SU-DHL-6 (cell line): ENCODE measurements at regions not wholly inside any gene's neighbourhood (a gene's known extent, or its start where the extent isn't known, plus 50 kb on each side); places are given as distances from the start of the nearest gene placed in this dataset.

ENCODE experiments used
- H2AFZ ChIP-seq: fragments of 200-600 bp; sonication (generic); 2 replicates; pipeline ENCODE4 v1.6.1; 2014; ENCODE audit warnings: low read depth, mild to moderate bottlenecking, moderate library complexity, mixed read lengths, antibody characterized with exemption, low read length; ENCODE audit not compliant: severe bottlenecking
- H3F3A ChIP-seq: fragments of 200-600 bp; shearing (Covaris generic); 2 replicates; pipeline ENCODE4 v1.6.0; 2016; ENCODE audit warnings: antibody characterized with exemption, mild to moderate bottlenecking; ENCODE audit not compliant: insufficient read depth
- H3K27ac ChIP-seq: fragments of 200-600 bp; sonication (generic); 2 replicates; pipeline ENCODE4 v1.5.1; 2016; ENCODE audit warnings: low read depth, mild to moderate bottlenecking, low read length, moderate library complexity, mixed read lengths
- H3K27me3 ChIP-seq: fragments of 200-600 bp; sonication (generic), shearing (Covaris generic); 2 replicates; pipeline ENCODE4 v1.6.0; 2014; ENCODE audit warnings: mild to moderate bottlenecking, low read length
- H3K36me3 ChIP-seq: fragments of 200-600 bp; sonication (generic); 2 replicates; pipeline ENCODE4 v1.6.1; 2014; ENCODE audit warnings: mild to moderate bottlenecking, low read length, mixed read lengths
- H3K4me2 ChIP-seq: fragments of 300-600, 200-600 bp; shearing (Covaris generic), sonication (generic); 2 replicates; pipeline ENCODE4 v1.6.0; 2014; ENCODE audit warnings: low read length, low read depth, mild to moderate bottlenecking; ENCODE audit not compliant: poor library complexity, severe bottlenecking
- H3K4me3 ChIP-seq: fragments of 200-600 bp; sonication (generic); 2 replicates; pipeline ENCODE4 v1.5.1; 2014; ENCODE audit warnings: antibody characterized with exemption, low read length, mild to moderate bottlenecking, mixed read lengths; ENCODE audit not compliant: insufficient read depth, poor library complexity, severe bottlenecking
- H3K79me2 ChIP-seq: fragments of 200-600 bp; sonication (generic); 2 replicates; pipeline ENCODE4 v1.6.1; 2014; ENCODE audit warnings: mild to moderate bottlenecking, low read length, moderate library complexity; ENCODE audit not compliant: insufficient read depth
- H3K9ac ChIP-seq: fragments of 200-600 bp; sonication (generic); 2 replicates; pipeline ENCODE4 v1.7.0; 2014; ENCODE audit warnings: mild to moderate bottlenecking, low read length
- H3K9me2 ChIP-seq: fragments of 200-600 bp; sonication (generic); replicated peaks from 2 replicates; pipeline ENCODE4 v1.6.1; 2014; ENCODE audit warnings: low read length; ENCODE audit not compliant: insufficient read depth
- H3K9me3 ChIP-seq: fragments of 200-600 bp; sonication (generic); 2 replicates; pipeline ENCODE4 v1.6.1; 2014; ENCODE audit warnings: low read length, mixed read lengths; ENCODE audit not compliant: insufficient read depth
- H4K20me1 ChIP-seq: fragments of 200-600 bp; sonication (generic); 2 replicates; pipeline ENCODE4 v1.6.1; 2014; ENCODE audit warnings: low read depth, mild to moderate bottlenecking, antibody characterized with exemption, low read length, moderate library complexity, mixed read lengths
- EZH2phosphoT487 ChIP-seq: fragments of 200-600 bp; sonication (generic), shearing (Covaris generic); conservative IDR thresholded peaks from 2 replicates; pipeline ENCODE4 v1.6.1; 2018; ENCODE audit warnings: mild to moderate bottlenecking, antibody characterized with exemption, low read length, moderate library complexity, mixed read lengths
- TF ChIP-seq, protein P1 (sequence below): fragments of 200-600 bp; sonication (generic); IDR thresholded peaks from one replicate; pipeline ENCODE4 v1.5.1; 2017; ENCODE audit warnings: antibody characterized with exemption, mild to moderate bottlenecking, low read length, moderate library complexity; ENCODE audit not compliant: insufficient read depth, poor library complexity, severe bottlenecking

GRCh38 chr6:21915707-21916260 lies 322.2 kb downstream of the SOX4 start:
- H3K9ac ChIP-seq, result no peak overlapping the region
- H3K79me2 ChIP-seq, result no peaks in the 10 kb centered on the region
- H4K20me1 ChIP-seq, result no peaks in the 10 kb centered on the region
- H3K9me2 ChIP-seq, result no peaks in the 10 kb centered on the region
- H3K27ac ChIP-seq, result no peak overlapping the region
- TF ChIP-seq, protein P1, sequence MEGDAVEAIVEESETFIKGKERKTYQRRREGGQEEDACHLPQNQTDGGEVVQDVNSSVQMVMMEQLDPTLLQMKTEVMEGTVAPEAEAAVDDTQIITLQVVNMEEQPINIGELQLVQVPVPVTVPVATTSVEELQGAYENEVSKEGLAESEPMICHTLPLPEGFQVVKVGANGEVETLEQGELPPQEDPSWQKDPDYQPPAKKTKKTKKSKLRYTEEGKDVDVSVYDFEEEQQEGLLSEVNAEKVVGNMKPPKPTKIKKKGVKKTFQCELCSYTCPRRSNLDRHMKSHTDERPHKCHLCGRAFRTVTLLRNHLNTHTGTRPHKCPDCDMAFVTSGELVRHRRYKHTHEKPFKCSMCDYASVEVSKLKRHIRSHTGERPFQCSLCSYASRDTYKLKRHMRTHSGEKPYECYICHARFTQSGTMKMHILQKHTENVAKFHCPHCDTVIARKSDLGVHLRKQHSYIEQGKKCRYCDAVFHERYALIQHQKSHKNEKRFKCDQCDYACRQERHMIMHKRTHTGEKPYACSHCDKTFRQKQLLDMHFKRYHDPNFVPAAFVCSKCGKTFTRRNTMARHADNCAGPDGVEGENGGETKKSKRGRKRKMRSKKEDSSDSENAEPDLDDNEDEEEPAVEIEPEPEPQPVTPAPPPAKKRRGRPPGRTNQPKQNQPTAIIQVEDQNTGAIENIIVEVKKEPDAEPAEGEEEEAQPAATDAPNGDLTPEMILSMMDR, result no peak
- no peak for TF ChIP-seq EZH2phosphoT487
- no peak overlapping the region for H3K4me3 ChIP-seq
- no peaks in the 10 kb centered on the region for H3K36me3 ChIP-seq
- no peak overlapping the region for H3K4me2 ChIP-seq
- H3F3A ChIP-seq, result no peaks in the 10 kb centered on the region
- H2AFZ ChIP-seq, result no peak overlapping the region
- H3K27me3 ChIP-seq, result no peaks in the 10 kb centered on the region
- no peaks in the 10 kb centered on the region for H3K9me3 ChIP-seq

- Histone ChIP-seq H3K27me3 (no peaks in the 10 kb centered on the region), H3F3A (no peaks in the 10 kb centered on the region), H3K36me3 (no peaks in the 10 kb centered on the region), H3K79me2 (no peaks in the 10 kb centered on the region), H3K9me2 (no peaks in the 10 kb centered on the region), H3K9me3 (no peaks in the 10 kb centered on the region), H2AFZ (no peak overlapping the region), H3K27ac (no peak overlapping the region), H3K4me2 (no peak overlapping the region), H3K9ac (no peak overlapping the region), H4K20me1 (no peaks in the 10 kb centered on the region), H3K4me3 (no peak overlapping the region)
- TF ChIP-seq EZH2phosphoT487, result no peak
- TF ChIP-seq, protein P1, result no peak
These were observed 324.5 kb downstream of the SOX4 start for GRCh38 chr6:21918041-21918440.

DNA sequence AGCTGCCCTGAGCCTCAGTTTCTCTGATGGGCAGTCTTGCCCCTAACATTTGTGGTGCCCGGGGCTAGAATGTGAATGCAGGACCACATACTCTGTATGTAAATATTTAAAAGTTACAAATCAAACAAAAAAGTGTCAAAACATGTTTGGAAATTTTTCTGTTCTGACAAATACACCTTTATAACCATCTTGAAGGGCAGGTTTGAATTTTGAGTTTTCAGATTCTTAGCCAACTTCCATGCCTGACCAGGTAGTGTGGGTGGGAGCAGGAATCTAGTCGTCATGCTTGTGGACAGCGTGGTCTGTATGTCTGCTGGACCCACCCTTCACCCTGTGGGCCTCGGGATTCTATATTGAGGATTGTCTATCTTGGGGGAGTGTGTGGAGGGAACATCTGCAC lies 325.1 kb downstream of the SOX4 start:
- TF ChIP-seq, protein P1, result no peak
- no peak for TF ChIP-seq EZH2phosphoT487
- H3K9me2 ChIP-seq, result no peaks in the 10 kb centered on the region
- H3K4me2 ChIP-seq, result no peak overlapping the region
- H3K36me3 ChIP-seq, result no peaks in the 10 kb centered on the region
- no peak overlapping the region for H2AFZ ChIP-seq
- H3K4me3 ChIP-seq, result no peak overlapping the region
- H3K27ac ChIP-seq, result no peak overlapping the region
- no peaks in the 10 kb centered on the region for H4K20me1 ChIP-seq
- H3F3A ChIP-seq, result no peaks in the 10 kb centered on the region
- no peaks in the 10 kb centered on the region for H3K27me3 ChIP-seq
- no peaks in the 10 kb centered on the region for H3K79me2 ChIP-seq
- H3K9me3 ChIP-seq, result no peaks in the 10 kb centered on the region
- no peak overlapping the region for H3K9ac ChIP-seq
